NB4 (cell line): ENCODE measurements at regions not wholly inside any gene's neighbourhood (a gene's known extent, or its start where the extent isn't known, plus 50 kb on each side); places are given as distances from the start of the nearest gene placed in this dataset.
A peak's percentile ranks its signal among the peaks of the same experiment; 100 is the strongest.

Experiments
- DNase-seq: peaks from one replicate; pipeline ENCODE4 v3.0.0; 2010; ENCODE audit warnings: low read depth
- H3K4me3 ChIP-seq: one replicate; pipeline ENCODE4 v1.5.1; 2011; ENCODE audit warnings: mild to moderate bottlenecking, low read depth, low read length, moderate library complexity
- MYC ChIP-seq: IDR thresholded peaks from 2 replicates; pipeline ENCODE4 v1.6.1; 2011; ENCODE audit warnings: low read depth, low read length
- POLR2A ChIP-seq: IDR thresholded peaks from 2 replicates; pipeline ENCODE4 v1.6.1; 2011; ENCODE audit warnings: mild to moderate bottlenecking; ENCODE audit not compliant: insufficient read length; ENCODE audit errors: extremely low read depth
- TF ChIP-seq, protein P1 (sequence below): IDR thresholded peaks from 2 replicates; pipeline ENCODE4 v1.6.1; 2011; ENCODE audit warnings: low read depth, low read length
- TF ChIP-seq, protein P2 (sequence below): IDR thresholded peaks from one replicate; pipeline ENCODE4 v1.5.1; 2012; ENCODE audit warnings: low read depth, low read length

DNA sequence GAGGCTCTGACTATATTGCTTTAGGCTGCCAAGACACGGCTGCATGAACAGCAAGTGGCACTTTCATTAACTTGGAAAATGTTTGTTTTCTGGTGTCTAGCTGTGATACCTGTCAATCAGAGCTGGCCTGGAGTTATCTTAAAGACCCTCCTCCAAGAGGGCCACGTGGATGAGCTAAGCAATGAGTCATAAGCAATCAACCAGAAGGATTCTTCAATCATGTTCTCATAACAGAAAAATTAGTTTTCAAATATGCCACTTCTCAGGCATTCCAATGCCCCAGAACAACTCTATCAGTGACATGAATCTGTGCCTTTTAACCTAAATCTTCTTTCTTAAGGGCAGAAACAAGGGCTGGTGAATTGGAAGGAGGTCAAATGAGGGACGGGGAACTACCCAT lies 283.0 kb downstream of the HTR1B start:
- DNase-seq = no peak
- no peak overlapping the region for H3K4me3 ChIP-seq
- TF ChIP-seq MYC = no peak
- no peak for TF ChIP-seq POLR2A
- TF ChIP-seq, protein P1, sequence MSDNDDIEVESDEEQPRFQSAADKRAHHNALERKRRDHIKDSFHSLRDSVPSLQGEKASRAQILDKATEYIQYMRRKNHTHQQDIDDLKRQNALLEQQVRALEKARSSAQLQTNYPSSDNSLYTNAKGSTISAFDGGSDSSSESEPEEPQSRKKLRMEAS = no peak
- TF ChIP-seq, protein P2, sequence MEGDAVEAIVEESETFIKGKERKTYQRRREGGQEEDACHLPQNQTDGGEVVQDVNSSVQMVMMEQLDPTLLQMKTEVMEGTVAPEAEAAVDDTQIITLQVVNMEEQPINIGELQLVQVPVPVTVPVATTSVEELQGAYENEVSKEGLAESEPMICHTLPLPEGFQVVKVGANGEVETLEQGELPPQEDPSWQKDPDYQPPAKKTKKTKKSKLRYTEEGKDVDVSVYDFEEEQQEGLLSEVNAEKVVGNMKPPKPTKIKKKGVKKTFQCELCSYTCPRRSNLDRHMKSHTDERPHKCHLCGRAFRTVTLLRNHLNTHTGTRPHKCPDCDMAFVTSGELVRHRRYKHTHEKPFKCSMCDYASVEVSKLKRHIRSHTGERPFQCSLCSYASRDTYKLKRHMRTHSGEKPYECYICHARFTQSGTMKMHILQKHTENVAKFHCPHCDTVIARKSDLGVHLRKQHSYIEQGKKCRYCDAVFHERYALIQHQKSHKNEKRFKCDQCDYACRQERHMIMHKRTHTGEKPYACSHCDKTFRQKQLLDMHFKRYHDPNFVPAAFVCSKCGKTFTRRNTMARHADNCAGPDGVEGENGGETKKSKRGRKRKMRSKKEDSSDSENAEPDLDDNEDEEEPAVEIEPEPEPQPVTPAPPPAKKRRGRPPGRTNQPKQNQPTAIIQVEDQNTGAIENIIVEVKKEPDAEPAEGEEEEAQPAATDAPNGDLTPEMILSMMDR = no peak

DNA sequence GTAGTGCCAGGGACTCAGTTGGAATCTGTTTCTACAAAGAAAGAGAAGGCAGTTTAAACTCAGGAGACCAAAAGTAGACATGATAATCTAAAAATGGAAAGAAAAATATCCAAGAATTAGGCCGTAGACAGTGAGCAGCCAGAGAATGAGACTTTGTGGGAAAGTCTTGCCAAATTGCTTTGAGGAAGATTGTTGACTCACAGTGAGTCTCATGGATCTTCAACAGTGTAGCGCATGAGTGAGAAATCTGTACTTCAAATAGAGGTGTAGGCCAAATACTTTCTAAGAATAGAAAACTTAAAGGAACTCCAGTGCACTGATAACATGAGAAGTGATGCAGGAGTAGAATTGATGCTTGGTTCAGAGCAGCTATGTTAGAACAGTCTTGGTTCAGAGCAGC lies 284.5 kb downstream of the HTR1B start:
- DNase-seq = no peak
- no peak for TF ChIP-seq POLR2A
- TF ChIP-seq MYC = no peak
- TF ChIP-seq, protein P1 = no peak
- TF ChIP-seq, protein P2 = no peak
- no peak overlapping the region for H3K4me3 ChIP-seq

DNA sequence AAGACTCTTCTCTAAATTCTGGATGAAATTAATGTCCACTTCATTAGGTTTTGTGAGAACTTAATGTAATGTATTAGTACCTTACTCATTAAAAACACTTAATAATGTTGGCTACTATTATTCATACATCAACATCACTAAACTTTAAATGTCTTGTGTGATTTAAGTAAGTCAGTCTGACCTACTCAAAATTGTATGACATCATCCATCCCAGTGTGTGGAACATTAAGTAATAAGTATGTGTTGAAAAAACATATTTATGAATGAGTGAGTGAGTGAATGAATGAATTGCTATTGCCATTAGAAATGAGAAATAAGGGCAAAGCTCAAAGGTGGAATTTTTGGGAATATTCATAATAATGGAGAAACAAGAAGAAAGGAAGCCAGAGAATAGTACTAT lies 285.8 kb downstream of the HTR1B start:
- TF ChIP-seq, protein P2 = no peak
- TF ChIP-seq, protein P1 = no peak
- TF ChIP-seq POLR2A (no peak), MYC (no peak)
- H3K4me3 ChIP-seq = no peak overlapping the region
- no peak for DNase-seq

DNA sequence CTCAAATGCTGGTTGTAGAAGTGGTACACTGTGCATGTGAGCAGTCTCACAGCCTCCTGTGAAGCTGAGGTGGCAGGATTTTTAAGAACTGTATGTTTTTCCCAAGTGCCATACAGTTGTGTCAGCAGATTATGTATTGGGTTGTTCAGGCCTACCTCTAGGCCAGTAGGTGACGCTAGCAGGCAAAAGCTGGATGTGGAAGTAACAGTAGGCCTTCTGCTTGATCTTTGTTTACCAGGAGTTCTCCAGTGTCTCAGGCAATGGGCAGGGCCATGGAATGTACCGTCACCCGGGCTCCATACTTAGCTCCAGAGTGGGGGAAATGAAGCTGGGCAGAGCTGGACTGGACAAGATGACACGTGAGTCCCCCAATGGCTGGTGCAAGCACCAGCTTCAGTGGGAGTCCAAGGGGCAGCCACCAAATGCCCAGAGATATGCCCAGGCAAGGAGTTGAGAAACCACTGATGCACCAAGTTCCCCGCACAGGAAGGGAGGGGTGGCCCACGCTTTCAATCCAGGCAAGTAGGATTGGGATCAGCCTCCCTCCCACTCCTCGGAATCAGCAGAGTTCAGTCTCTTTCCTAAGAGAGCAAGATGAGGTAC lies 289.7 kb downstream of the HTR1B start:
- TF ChIP-seq MYC (no peak), POLR2A (no peak)
- TF ChIP-seq, protein P1 = no peak
- TF ChIP-seq, protein P2 = no peak
- DNase-seq = peak; percentile 8
- no peak overlapping the region for H3K4me3 ChIP-seq

DNA sequence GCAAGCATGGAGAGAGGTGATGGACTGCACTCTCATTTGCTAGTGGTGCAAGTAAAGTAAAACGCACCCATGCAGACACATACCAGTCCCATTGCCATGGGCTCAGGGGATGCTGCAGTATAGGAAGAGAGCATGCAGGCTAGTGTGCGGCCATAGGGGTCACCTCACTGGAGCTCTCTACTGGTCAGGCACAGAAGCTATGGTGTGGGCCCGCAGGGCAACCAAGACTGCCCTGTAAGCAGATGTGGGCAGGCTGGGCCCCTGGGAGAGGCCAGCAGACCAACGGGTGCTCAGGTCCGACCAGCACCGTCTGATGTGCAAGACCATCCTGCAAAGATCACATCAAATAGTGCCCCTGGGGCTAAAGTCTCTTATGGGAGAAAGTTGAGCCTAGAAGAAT lies 290.7 kb downstream of the HTR1B start:
- no peak for DNase-seq
- TF ChIP-seq POLR2A = no peak
- TF ChIP-seq, protein P1 = no peak
- no peak for TF ChIP-seq MYC
- TF ChIP-seq, protein P2 = no peak
- H3K4me3 ChIP-seq = no peak overlapping the region
